ENCODE measurements at regions not wholly inside any gene's neighbourhood (a gene's known extent, or its start where the extent isn't known, plus 50 kb on each side); places are given as distances from the start of the nearest gene placed in this dataset.

DNA sequence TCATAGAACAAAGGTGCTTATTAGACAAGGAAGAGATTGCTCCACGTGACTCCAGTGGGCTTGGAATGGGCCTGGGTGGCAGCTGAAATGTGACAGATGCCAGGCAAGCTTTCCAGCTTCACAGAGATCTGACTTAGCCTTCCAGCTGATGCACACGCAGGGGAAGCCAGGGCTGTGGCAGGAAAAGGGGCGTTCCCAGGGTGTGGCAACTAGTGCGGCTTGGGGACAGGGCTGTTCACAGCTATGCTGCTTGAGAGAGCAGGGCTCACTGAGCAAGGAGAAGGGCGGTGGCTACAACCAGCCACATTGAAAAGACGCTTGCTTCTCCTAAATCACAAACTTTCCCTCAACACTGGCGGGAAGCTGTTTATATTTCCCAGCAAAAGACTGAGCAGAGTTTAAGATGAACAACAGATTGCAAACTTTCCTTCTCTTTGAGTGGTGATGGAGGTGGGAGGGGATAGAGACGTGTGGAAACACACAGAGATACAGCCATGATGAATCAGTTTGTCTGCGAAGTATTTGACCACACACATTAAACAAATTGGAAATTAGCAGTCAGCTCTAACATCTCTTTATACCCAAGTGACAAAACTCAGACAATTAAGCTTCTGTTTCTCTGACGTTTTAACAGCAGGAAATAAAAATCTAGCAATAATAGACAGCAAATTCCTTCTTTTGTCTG, 127.5 kb downstream of the BDH1 start:
- Histone ChIP-seq H3K9me3 (ENCODE audit: control insufficient read depth, insufficient read depth, low read depth, low read length) (no peaks in the 10 kb centered on the region), H3K36me3 (ENCODE audit: control insufficient read depth, insufficient read depth, low read length) (no peaks in the 10 kb centered on the region), H3K4me3 (ENCODE audit: low read depth in 2 of 2, low read length in 2 of 2) (no peak overlapping the region), H3K27ac (ENCODE audit: low read length) (no peak overlapping the region), H3K4me1 (ENCODE audit: control insufficient read depth, insufficient read depth, low read length) (no peaks in the 10 kb centered on the region), H3K27me3 (ENCODE audit: control insufficient read depth, insufficient read depth, low read length) (peaks cover 15% of the 10 kb centered on the region)
- ATAC-seq: peak; percentile 73
- BruUV-seq (replicated peaks): no TSS peak
- in situ Hi-C loops (cut with HindIII; ENCODE audit: low pct_unique_long_range_greater_than_20kb, low sequenced_read_pairs) (no loop called here), intact Hi-C loops (cut with micrococcal nuclease; ENCODE audit: unreplicated experiment) (no loop called here)
- TF ChIP-seq, protein P1, sequence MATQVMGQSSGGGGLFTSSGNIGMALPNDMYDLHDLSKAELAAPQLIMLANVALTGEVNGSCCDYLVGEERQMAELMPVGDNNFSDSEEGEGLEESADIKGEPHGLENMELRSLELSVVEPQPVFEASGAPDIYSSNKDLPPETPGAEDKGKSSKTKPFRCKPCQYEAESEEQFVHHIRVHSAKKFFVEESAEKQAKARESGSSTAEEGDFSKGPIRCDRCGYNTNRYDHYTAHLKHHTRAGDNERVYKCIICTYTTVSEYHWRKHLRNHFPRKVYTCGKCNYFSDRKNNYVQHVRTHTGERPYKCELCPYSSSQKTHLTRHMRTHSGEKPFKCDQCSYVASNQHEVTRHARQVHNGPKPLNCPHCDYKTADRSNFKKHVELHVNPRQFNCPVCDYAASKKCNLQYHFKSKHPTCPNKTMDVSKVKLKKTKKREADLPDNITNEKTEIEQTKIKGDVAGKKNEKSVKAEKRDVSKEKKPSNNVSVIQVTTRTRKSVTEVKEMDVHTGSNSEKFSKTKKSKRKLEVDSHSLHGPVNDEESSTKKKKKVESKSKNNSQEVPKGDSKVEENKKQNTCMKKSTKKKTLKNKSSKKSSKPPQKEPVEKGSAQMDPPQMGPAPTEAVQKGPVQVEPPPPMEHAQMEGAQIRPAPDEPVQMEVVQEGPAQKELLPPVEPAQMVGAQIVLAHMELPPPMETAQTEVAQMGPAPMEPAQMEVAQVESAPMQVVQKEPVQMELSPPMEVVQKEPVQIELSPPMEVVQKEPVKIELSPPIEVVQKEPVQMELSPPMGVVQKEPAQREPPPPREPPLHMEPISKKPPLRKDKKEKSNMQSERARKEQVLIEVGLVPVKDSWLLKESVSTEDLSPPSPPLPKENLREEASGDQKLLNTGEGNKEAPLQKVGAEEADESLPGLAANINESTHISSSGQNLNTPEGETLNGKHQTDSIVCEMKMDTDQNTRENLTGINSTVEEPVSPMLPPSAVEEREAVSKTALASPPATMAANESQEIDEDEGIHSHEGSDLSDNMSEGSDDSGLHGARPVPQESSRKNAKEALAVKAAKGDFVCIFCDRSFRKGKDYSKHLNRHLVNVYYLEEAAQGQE (IDR thresholded peaks at IDR 0.05; ENCODE audit: insufficient read depth in 1 of 2, low read depth in 2 of 2, low read length in 1 of 2): no peak
- no peak for TF ChIP-seq SIN3A (IDR thresholded peaks at IDR 0.05; ENCODE audit: borderline replicate concordance, insufficient read depth, low read depth, low read length)
- no peak for TF ChIP-seq POLR2AphosphoS5 (IDR thresholded peaks at IDR 0.05; ENCODE audit: low read depth, low read length)
- no peak for TF ChIP-seq CTCF (IDR thresholded peaks at IDR 0.05)
- TF ChIP-seq TCF7L2 (IDR thresholded peaks at IDR 0.05; ENCODE audit: low read depth, low read length): no peak
- no peak for DNase-seq (ENCODE audit: low read depth, low spot score)
- CTCF ChIA-PET: no interaction called here
- POLR2A ChIA-PET: no interaction called here

- H3K36me3 ChIP-seq (ENCODE audit: control insufficient read depth, insufficient read depth, low read length): no peaks in the 10 kb centered on the region
- CTCF ChIA-PET: interaction anchor here (0.6 kb wide), 1 partner anchor 398 kb away, joined by 4 read pairs; the partner anchor contains the start of gene MELTF
- H3K27ac ChIP-seq (ENCODE audit: low read length): no peak overlapping the region
- in situ Hi-C loops (cut with HindIII; ENCODE audit: low pct_unique_long_range_greater_than_20kb, low sequenced_read_pairs): no loop called here
- H3K27me3 ChIP-seq (ENCODE audit: control insufficient read depth, insufficient read depth, low read length): peaks cover 13% of the 10 kb centered on the region
- intact Hi-C loops (cut with micrococcal nuclease; ENCODE audit: unreplicated experiment): no loop called here
- no peak for DNase-seq (ENCODE audit: low read depth, low spot score)
- TF ChIP-seq POLR2AphosphoS5 (IDR thresholded peaks at IDR 0.05; ENCODE audit: low read depth, low read length) (no peak), TCF7L2 (IDR thresholded peaks at IDR 0.05; ENCODE audit: low read depth, low read length) (no peak), CTCF (IDR thresholded peaks at IDR 0.05) (no peak), SIN3A (IDR thresholded peaks at IDR 0.05; ENCODE audit: borderline replicate concordance, insufficient read depth, low read depth, low read length) (no peak)
- TF ChIP-seq, protein P1 (IDR thresholded peaks at IDR 0.05; ENCODE audit: insufficient read depth in 1 of 2, low read depth in 2 of 2, low read length in 1 of 2): no peak
- BruUV-seq (replicated peaks): no TSS peak
- POLR2A ChIA-PET: no interaction called here
- H3K4me3 ChIP-seq (ENCODE audit: low read depth in 2 of 2, low read length in 2 of 2): no peak overlapping the region
- no peaks in the 10 kb centered on the region for H3K4me1 ChIP-seq (ENCODE audit: control insufficient read depth, insufficient read depth, low read length)
- no peak for ATAC-seq
- no peaks in the 10 kb centered on the region for H3K9me3 ChIP-seq (ENCODE audit: control insufficient read depth, insufficient read depth, low read depth, low read length)
These were observed 128.6 kb upstream of the DLG1 start for GRCh38 chr3:197427021-197427420.

Measured in Panc1 (cell line).